H1 (cell line): ENCODE measurements at regions not wholly inside any gene's neighbourhood (a gene's known extent, or its start where the extent isn't known, plus 50 kb on each side); places are given as distances from the start of the nearest gene placed in this dataset.

Experiments used
- CTCF ChIA-PET: fragments of 300-600 bp; sonication (Branson Sonifier 250); formaldehyde crosslinking; loops from one replicate; lab custom pipeline; 2021; ENCODE audit not compliant: partially characterized antibody; lab: Charles Lee
- POLR2A ChIA-PET: fragments of 300-600 bp; sonication (Branson Sonifier 250); formaldehyde crosslinking; loops from one replicate; lab custom pipeline; 2021; ENCODE audit warnings: inconsistent platforms; ENCODE audit not compliant: partially characterized antibody; lab: Charles Lee
- DNase-seq, 2 experiments: peaks; one replicate each; pipeline versions ENCODE4 v3.0.0 to v3.0.0-alpha.2; 2010 to 2022; ENCODE audit warnings: low spot score in 2 of 2, low read depth in 1 of 2, mixed read lengths in 1 of 2
- FAIRE-seq: peaks from 2 replicates; lab custom pipeline; 2011; peaks lifted over from hg19 to GRCh38; lab: Jason Lieb, UNC
- H2AFZ ChIP-seq: 2 replicates; pipeline ENCODE4 v1.8.1; 2012; ENCODE audit warnings: low read length, inconsistent platforms
- H2AK5ac ChIP-seq: 2 replicates; pipeline ENCODE4 v1.6.1; 2013; ENCODE audit warnings: low read depth, low read length
- H2BK120ac ChIP-seq: replicated peaks from 2 replicates; pipeline ENCODE3; 2013; ENCODE audit warnings: low read depth, low read length, inconsistent platforms
- H2BK12ac ChIP-seq: 2 replicates; pipeline ENCODE4 v1.6.1; 2013; ENCODE audit warnings: low read depth, low read length
- H2BK15ac ChIP-seq: 2 replicates; pipeline ENCODE4 v1.6.1; 2013; ENCODE audit warnings: low read length
- H2BK20ac ChIP-seq: 2 replicates; pipeline ENCODE4 v1.6.1; 2013; ENCODE audit warnings: low read length
- H2BK5ac ChIP-seq: 2 replicates; pipeline ENCODE4 v1.6.1; 2013; ENCODE audit warnings: low read depth, low read length
- H3K14ac ChIP-seq: 2 replicates; pipeline ENCODE4 v1.6.1; 2013; ENCODE audit warnings: inconsistent platforms; ENCODE audit not compliant: insufficient read length
- H3K18ac ChIP-seq: 2 replicates; pipeline ENCODE4 v1.6.1; 2013; ENCODE audit warnings: low read length; ENCODE audit errors: extremely low read depth
- H3K23ac ChIP-seq: 2 replicates; pipeline ENCODE4 v1.6.1; 2013; ENCODE audit warnings: inconsistent platforms; ENCODE audit not compliant: insufficient read length
- H3K23me2 ChIP-seq: 2 replicates; pipeline ENCODE4 v1.6.1; 2013; ENCODE audit warnings: low read depth, low read length
- H3K27ac ChIP-seq: 2 replicates; pipeline ENCODE4 v1.6.1; 2011; ENCODE audit warnings: low read depth, low read length, inconsistent platforms
- H3K27me3 ChIP-seq, 4 experiments: replicated peaks in 1 of 4; 1 replicate in 1 of 4; 2 replicates in 3 of 4; pipeline versions ENCODE4 v1.6.1 to v1.8.1; 2011 to 2013; ENCODE audit warnings: low read length in 3 of 4, mild to moderate bottlenecking in 3 of 4, inconsistent platforms in 2 of 4, mixed read lengths in 2 of 4, moderate library complexity in 1 of 4; ENCODE audit not compliant: control insufficient read depth in 3 of 4, insufficient read depth in 3 of 4; ENCODE audit errors: extremely low read depth in 1 of 4
- H3K36me3 ChIP-seq, 4 experiments: 2 replicates each; pipeline versions ENCODE4 v1.6.1 to v1.8.1; 2011 to 2013; ENCODE audit warnings: mild to moderate bottlenecking in 4 of 4, low read length in 3 of 4, moderate library complexity in 2 of 4, control low read depth in 1 of 4, inconsistent platforms in 1 of 4; ENCODE audit not compliant: insufficient read depth in 4 of 4, control insufficient read depth in 2 of 4
- H3K4ac ChIP-seq: replicated peaks from 2 replicates; pipeline ENCODE3; 2013; ENCODE audit warnings: low read length, low read depth, mixed read lengths, inconsistent platforms; ENCODE audit not compliant: insufficient read length
- H3K4me1 ChIP-seq, 4 experiments: replicated peaks in 1 of 4; 1 replicate in 1 of 4; 2 replicates in 3 of 4; pipeline versions ENCODE4 v1.6.1 to v1.8.1; 2011 to 2013; ENCODE audit warnings: low read length in 3 of 4, inconsistent platforms in 2 of 4, mixed read lengths in 1 of 4; ENCODE audit not compliant: insufficient read depth in 4 of 4, control insufficient read depth in 3 of 4
- H3K4me2 ChIP-seq, 2 experiments: 2 replicates each; pipeline versions ENCODE4 v1.6.1 to v1.8.1; 2011 to 2013; ENCODE audit warnings: low read depth in 2 of 2, low read length in 2 of 2, control low read depth in 1 of 2, inconsistent platforms in 1 of 2, mild to moderate bottlenecking in 1 of 2; ENCODE audit not compliant: insufficient read depth in 1 of 2
- H3K4me3 ChIP-seq, 4 experiments: fragments of 200-600, 300-600 bp in 1 of 4; sonication (generic), shearing (Covaris generic), sonication (Bioruptor Twin) in 1 of 4; 2 replicates each; pipeline versions ENCODE4 v1.5.1 to v1.8.1; 2011 to 2016; ENCODE audit warnings: low read length in 4 of 4, low read depth in 3 of 4, control low read depth in 2 of 4, inconsistent platforms in 2 of 4, mild to moderate bottlenecking in 2 of 4, mixed read lengths in 1 of 4, moderate library complexity in 1 of 4; ENCODE audit not compliant: insufficient read depth in 2 of 4; ENCODE audit errors: extremely low read depth in 1 of 4
- H3K56ac ChIP-seq: replicated peaks from 2 replicates; pipeline ENCODE3; 2013; ENCODE audit warnings: low read depth, mild to moderate bottlenecking, mixed read lengths, low read length, inconsistent platforms; ENCODE audit not compliant: insufficient read length
- H3K79me1 ChIP-seq: 2 replicates; pipeline ENCODE4 v1.6.1; 2013; ENCODE audit warnings: low read depth, low read length, control low read depth
- H3K79me2 ChIP-seq, 2 experiments: 2 replicates each; pipeline versions ENCODE4 v1.6.1 to v1.8.1; 2012 to 2013; ENCODE audit warnings: low read length in 2 of 2, mild to moderate bottlenecking in 2 of 2, inconsistent platforms in 1 of 2; ENCODE audit not compliant: insufficient read depth in 2 of 2, control insufficient read depth in 1 of 2
- H3K9ac ChIP-seq, 4 experiments: replicated peaks in 1 of 4; 1 replicate in 1 of 4; 2 replicates in 3 of 4; pipeline versions ENCODE4 v1.6.1 to v1.8.1; 2011 to 2013; ENCODE audit warnings: low read depth in 3 of 4, low read length in 3 of 4, control low read depth in 2 of 4, mild to moderate bottlenecking in 2 of 4, moderate library complexity in 2 of 4, inconsistent platforms in 1 of 4; ENCODE audit errors: extremely low read depth in 1 of 4
- H3K9me3 ChIP-seq, 2 experiments: 2 replicates each; pipeline versions ENCODE4 v1.6.1 to v1.8.1; 2012 to 2013; ENCODE audit warnings: mild to moderate bottlenecking in 2 of 2, moderate library complexity in 2 of 2, control low read depth in 1 of 2, inconsistent platforms in 1 of 2, low read depth in 1 of 2, low read length in 1 of 2, mixed read lengths in 1 of 2; ENCODE audit not compliant: insufficient read depth in 2 of 2
- H4K20me1 ChIP-seq, 2 experiments: replicated peaks in 1 of 2; 2 replicates each; pipeline versions ENCODE3 to v1.8.1; 2011 to 2013; ENCODE audit warnings: inconsistent platforms in 2 of 2, low read length in 2 of 2, mild to moderate bottlenecking in 1 of 2; ENCODE audit not compliant: insufficient read depth in 2 of 2, control insufficient read depth in 1 of 2
- H4K5ac ChIP-seq: 2 replicates; pipeline ENCODE4 v1.6.1; 2013; ENCODE audit warnings: low read length, low read depth, mixed read lengths, inconsistent platforms; ENCODE audit not compliant: insufficient read length
- H4K8ac ChIP-seq: 2 replicates; pipeline ENCODE4 v1.8.0; 2013; ENCODE audit warnings: mild to moderate bottlenecking, moderate library complexity, low read length, inconsistent platforms; ENCODE audit not compliant: insufficient read depth; ENCODE audit errors: extremely low read depth
- H4K91ac ChIP-seq: replicated peaks from 2 replicates; pipeline ENCODE3; 2013; ENCODE audit warnings: low read length, mixed read lengths, inconsistent platforms; ENCODE audit not compliant: insufficient read length
- ATF3 ChIP-seq: IDR thresholded peaks from 2 replicates; pipeline ENCODE4 v1.6.1; 2011; ENCODE audit warnings: low read depth, mild to moderate bottlenecking, low read length; ENCODE audit not compliant: insufficient read depth
- E2F6 ChIP-seq: IDR thresholded peaks from 2 replicates; pipeline ENCODE4 v1.6.1; 2012; ENCODE audit warnings: inconsistent platforms
- EZH2 ChIP-seq: fragments of 200-600 bp; sonication (generic); IDR thresholded peaks from 2 replicates; pipeline ENCODE4 v1.7.1; 2012; ENCODE audit warnings: low read depth, mild to moderate bottlenecking, moderate library complexity, low read length, inconsistent platforms; ENCODE audit not compliant: severe bottlenecking
- GABPA ChIP-seq: IDR thresholded peaks from 2 replicates; pipeline ENCODE4 v1.6.1; 2011; ENCODE audit warnings: mild to moderate bottlenecking, low read length, moderate library complexity, borderline replicate concordance; ENCODE audit not compliant: insufficient read depth
- KDM1A ChIP-seq: fragments of 200-600, 300-600 bp; sonication (generic); IDR thresholded peaks from 2 replicates; pipeline ENCODE4 v1.7.1; 2016; ENCODE audit warnings: mild to moderate bottlenecking, low read length, borderline replicate concordance
- MAX ChIP-seq: IDR thresholded peaks from 2 replicates; pipeline ENCODE4 v1.6.1; 2012; ENCODE audit warnings: inconsistent platforms
- SIX5 ChIP-seq: IDR thresholded peaks from 2 replicates; pipeline ENCODE4 v1.6.1; 2011; ENCODE audit warnings: mild to moderate bottlenecking, low read depth, low read length
- TAF7 ChIP-seq: optimal IDR thresholded peaks from 2 replicates; pipeline ENCODE3; 2011; ENCODE audit warnings: low read depth, mild to moderate bottlenecking, inconsistent platforms, low read length, moderate library complexity, borderline replicate concordance
- TCF12 ChIP-seq: IDR thresholded peaks from 2 replicates; pipeline ENCODE4 v1.6.1; 2011; ENCODE audit warnings: low read depth, mild to moderate bottlenecking, low read length
- TEAD4 ChIP-seq: IDR thresholded peaks from 2 replicates; pipeline ENCODE4 v1.6.1; 2012; ENCODE audit warnings: low read depth, low read length, inconsistent platforms, mixed read lengths
- WGBS, 2 experiments: shearing (Covaris generic) in 1 of 2; methylation state at CpG; one replicate each; pipeline versions ENCODE4 v1.1.6 to v1.1.7; 2013 to 2015; ENCODE audit warnings: low lambda C conversion rate in 2 of 2, mixed read lengths in 2 of 2, inconsistent platforms in 1 of 2, low coverage in 1 of 2, missing lambda C conversion rate in 1 of 2; ENCODE audit not compliant: insufficient replicate concordance in 2 of 2, insufficient coverage in 1 of 2, insufficient read length in 1 of 2; ENCODE audit errors: extremely low coverage in 1 of 2, missing lambda C conversion rate in 1 of 2; 5-methylcytosine and 5-hydroxymethylcytosine counted together

GRCh38 chr11:33952805-33953204, 60.9 kb upstream of the LMO2 start:
- no peaks in the 10 kb centered on the region for H3K4me1 ChIP-seq
- no peak overlapping the region for H3K27ac ChIP-seq
- H3K36me3 ChIP-seq: no peaks in the 10 kb centered on the region
- POLR2A ChIA-PET: no interaction called here
- no peak overlapping the region for H3K4me2 ChIP-seq
- H3K23ac ChIP-seq: no peak overlapping the region
- no peak overlapping the region for H2BK15ac ChIP-seq
- H3K14ac ChIP-seq: no peak overlapping the region
- H3K9ac ChIP-seq: no peak overlapping the region
- H3K23me2 ChIP-seq: no peaks in the 10 kb centered on the region
- H2AFZ ChIP-seq: no peak overlapping the region; the same call in 1 of the 2 replicates
- no peaks in the 10 kb centered on the region for H3K79me2 ChIP-seq
- no peak overlapping the region for H3K4ac ChIP-seq
- no peak overlapping the region; the same call in 1 of the 2 replicates for H3K18ac ChIP-seq
- H3K56ac ChIP-seq: no peak overlapping the region
- no peak overlapping the region for H4K5ac ChIP-seq
- FAIRE-seq (no peak), DNase-seq (no peak)
- no peak overlapping the region for H3K4me3 ChIP-seq
- no peak overlapping the region for H2BK20ac ChIP-seq
- H3K79me1 ChIP-seq: no peaks in the 10 kb centered on the region
- H4K91ac ChIP-seq: no peak overlapping the region
- CTCF ChIA-PET: interaction anchor here (0.8 to 1.6 kb wide), 5 partner anchors 10 to 95 kb away, joined by 3 to 10 read pairs (median 4); no protein-coding TSS in a partner anchor
- H2BK120ac ChIP-seq: no peak overlapping the region
- no peaks in the 10 kb centered on the region for H4K20me1 ChIP-seq
- H4K8ac ChIP-seq: no peak overlapping the region
- H2AK5ac ChIP-seq: no peak overlapping the region
- H2BK12ac ChIP-seq: no peak overlapping the region
- no peak overlapping the region for H2BK5ac ChIP-seq
- WGBS, 2 experiments: 87% methylated on average over 5 of the region's 5 CpGs; no CpG with 5 or more reads in 1 of the 2 experiments
- no peak for TF ChIP-seq KDM1A
- TF ChIP-seq E2F6: no peak
- TF ChIP-seq EZH2: no peak
- no peak for TF ChIP-seq MAX
- TF ChIP-seq TAF7: no peak
- TF ChIP-seq TCF12: no peak
- TF ChIP-seq SIX5: no peak
- no peak for TF ChIP-seq TEAD4
- no peak for TF ChIP-seq ATF3
- no peak for TF ChIP-seq GABPA
- H3K27me3 ChIP-seq: peaks cover 0 to 3% (median 0%) of the 10 kb centered on the region in 4 experiments; a peak in 1 of 7 replicates
- H3K9me3 ChIP-seq: no peaks in the 10 kb centered on the region
